Osteocyte (in vitro differentiated cells): ENCODE measurements at regions not wholly inside any gene's neighbourhood (a gene's known extent, or its start where the extent isn't known, plus 50 kb on each side); places are given as distances from the start of the nearest gene placed in this dataset.

ENCODE experiments used
- DNase-seq: peaks from one replicate; pipeline ENCODE4 v3.0.0; 2021; ENCODE audit warnings: mixed read lengths; ENCODE audit not compliant: unreplicated experiment; ENCODE audit errors: extremely low spot score
- H3K27ac Mint-ChIP-seq: one replicate; pipeline ENCODE4 v1.8.0; 2021; ENCODE audit warnings: mild to moderate bottlenecking, mixed read lengths; ENCODE audit not compliant: unreplicated experiment
- H3K27me3 Mint-ChIP-seq: one replicate; pipeline ENCODE4 v1.8.0; 2021; ENCODE audit warnings: mixed read lengths; ENCODE audit not compliant: unreplicated experiment
- H3K36me3 Mint-ChIP-seq: one replicate; pipeline ENCODE4 v1.8.0; 2021; ENCODE audit warnings: mixed read lengths; ENCODE audit not compliant: unreplicated experiment
- H3K4me1 Mint-ChIP-seq: one replicate; pipeline ENCODE4 v1.8.0; 2021; ENCODE audit warnings: mixed read lengths; ENCODE audit not compliant: unreplicated experiment
- H3K4me3 Mint-ChIP-seq: one replicate; pipeline ENCODE4 v1.8.0; 2021; ENCODE audit warnings: mild to moderate bottlenecking, moderate library complexity, mixed read lengths; ENCODE audit not compliant: unreplicated experiment
- H3K9me3 Mint-ChIP-seq: one replicate; pipeline ENCODE4 v1.8.0; 2021; ENCODE audit warnings: mixed read lengths; ENCODE audit not compliant: unreplicated experiment
- TF ChIP-seq, protein P1 (sequence below): fragments of 200-600 bp; sonication (generic); IDR thresholded peaks from 2 replicates; pipeline ENCODE4 v1.5.0; 2021; ENCODE audit warnings: antibody characterized with exemption, mild to moderate bottlenecking, moderate library complexity

DNA sequence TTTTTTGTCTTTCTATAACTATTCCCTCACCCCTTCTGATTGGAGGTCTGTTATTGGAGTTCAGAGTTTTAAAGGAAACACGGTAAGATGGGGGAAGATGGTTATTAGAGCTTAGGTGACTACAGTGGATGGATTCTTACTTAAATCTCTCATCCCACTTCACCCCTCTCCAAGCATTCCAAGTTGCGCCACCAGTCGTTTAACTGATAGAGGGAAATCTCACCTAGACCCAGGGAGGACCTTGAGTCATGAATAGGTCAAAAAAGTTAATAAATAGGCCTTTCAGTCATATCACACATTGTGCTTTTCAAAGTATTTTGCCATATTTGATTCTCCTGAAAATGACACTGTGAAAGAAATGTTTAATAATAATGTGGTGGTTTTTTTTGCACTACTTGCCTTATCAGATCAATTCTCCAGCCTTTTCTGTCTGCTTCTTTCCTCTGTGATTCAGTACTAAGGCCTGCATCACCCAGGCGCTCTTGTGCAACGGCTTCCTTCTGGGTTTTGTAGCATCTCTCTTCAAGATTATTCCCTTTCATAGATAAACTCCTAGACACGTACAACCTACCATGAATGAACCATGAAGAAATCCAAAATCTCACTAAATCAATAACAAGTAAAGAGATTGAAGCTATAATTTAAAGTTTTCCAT, 100.4 kb upstream of the TGFBR2 start:
- no peak overlapping the region for H3K27ac Mint-ChIP-seq
- no peaks in the 10 kb centered on the region for H3K27me3 Mint-ChIP-seq
- DNase-seq = no peak
- TF ChIP-seq, protein P1, sequence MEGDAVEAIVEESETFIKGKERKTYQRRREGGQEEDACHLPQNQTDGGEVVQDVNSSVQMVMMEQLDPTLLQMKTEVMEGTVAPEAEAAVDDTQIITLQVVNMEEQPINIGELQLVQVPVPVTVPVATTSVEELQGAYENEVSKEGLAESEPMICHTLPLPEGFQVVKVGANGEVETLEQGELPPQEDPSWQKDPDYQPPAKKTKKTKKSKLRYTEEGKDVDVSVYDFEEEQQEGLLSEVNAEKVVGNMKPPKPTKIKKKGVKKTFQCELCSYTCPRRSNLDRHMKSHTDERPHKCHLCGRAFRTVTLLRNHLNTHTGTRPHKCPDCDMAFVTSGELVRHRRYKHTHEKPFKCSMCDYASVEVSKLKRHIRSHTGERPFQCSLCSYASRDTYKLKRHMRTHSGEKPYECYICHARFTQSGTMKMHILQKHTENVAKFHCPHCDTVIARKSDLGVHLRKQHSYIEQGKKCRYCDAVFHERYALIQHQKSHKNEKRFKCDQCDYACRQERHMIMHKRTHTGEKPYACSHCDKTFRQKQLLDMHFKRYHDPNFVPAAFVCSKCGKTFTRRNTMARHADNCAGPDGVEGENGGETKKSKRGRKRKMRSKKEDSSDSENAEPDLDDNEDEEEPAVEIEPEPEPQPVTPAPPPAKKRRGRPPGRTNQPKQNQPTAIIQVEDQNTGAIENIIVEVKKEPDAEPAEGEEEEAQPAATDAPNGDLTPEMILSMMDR = no peak
- peaks cover 18% of the 10 kb centered on the region for H3K4me1 Mint-ChIP-seq
- no peak overlapping the region for H3K4me3 Mint-ChIP-seq
- peaks cover 7% of the 10 kb centered on the region for H3K9me3 Mint-ChIP-seq
- no peaks in the 10 kb centered on the region for H3K36me3 Mint-ChIP-seq

- Mint-ChIP-seq H3K4me1 (peaks cover 40% of the 10 kb centered on the region), H3K27me3 (no peaks in the 10 kb centered on the region), H3K36me3 (no peaks in the 10 kb centered on the region), H3K4me3 (no peak overlapping the region), H3K9me3 (peaks cover 6% of the 10 kb centered on the region), H3K27ac (no peak overlapping the region)
- TF ChIP-seq, protein P1 = no peak
- DNase-seq = no peak
Observed at GRCh38 chr3:30508339-30508738, 98.1 kb upstream of the TGFBR2 start.

DNA sequence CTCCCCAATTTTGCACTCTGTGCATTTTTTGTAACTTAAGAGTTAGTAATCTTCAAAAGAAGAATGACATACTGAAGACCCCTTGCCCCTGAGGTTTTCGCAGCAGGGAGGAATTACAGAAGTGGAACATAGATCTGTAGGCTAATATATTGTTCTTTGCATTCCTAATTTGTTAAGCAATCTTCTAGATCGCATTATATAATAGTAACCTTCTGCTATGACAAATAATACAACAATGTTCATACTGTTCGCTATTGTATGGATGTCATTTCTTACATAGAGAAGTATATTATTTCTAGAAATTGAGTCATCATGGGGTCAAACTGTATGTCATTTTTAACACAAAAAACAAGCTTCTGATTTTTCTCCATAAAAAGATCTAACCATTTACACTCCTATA, 95.8 kb upstream of the TGFBR2 start:
- Mint-ChIP-seq H3K27ac (peak overlapping the region; percentile 52), H3K27me3 (no peaks in the 10 kb centered on the region), H3K4me3 (no peak overlapping the region), H3K36me3 (no peaks in the 10 kb centered on the region), H3K9me3 (peaks cover under 1% of the 10 kb centered on the region), H3K4me1 (peaks cover 46% of the 10 kb centered on the region)
- TF ChIP-seq, protein P1 = no peak
- no peak for DNase-seq

- H3K4me1 Mint-ChIP-seq = peaks cover 55% of the 10 kb centered on the region
- no peaks in the 10 kb centered on the region for H3K27me3 Mint-ChIP-seq
- H3K9me3 Mint-ChIP-seq = no peaks in the 10 kb centered on the region
- DNase-seq = no peak
- H3K27ac Mint-ChIP-seq = peak overlapping the region; percentile 83
- H3K36me3 Mint-ChIP-seq = no peaks in the 10 kb centered on the region
- H3K4me3 Mint-ChIP-seq = no peak overlapping the region
- TF ChIP-seq, protein P1 = no peak
Observed at GRCh38 chr3:30511524-30512251, 94.7 kb upstream of the TGFBR2 start.

GRCh38 chr3:30512576-30512975, 93.8 kb upstream of the TGFBR2 start:
- Mint-ChIP-seq H3K4me1 (peaks cover 59% of the 10 kb centered on the region), H3K9me3 (no peaks in the 10 kb centered on the region), H3K4me3 (no peak overlapping the region), H3K27me3 (no peaks in the 10 kb centered on the region), H3K27ac (peak overlapping the region; percentile 83), H3K36me3 (no peaks in the 10 kb centered on the region)
- TF ChIP-seq, protein P1 = no peak
- no peak for DNase-seq
